Breast epithelium (tissue), 4 donors: ENCODE measurements at regions not wholly inside any gene's neighbourhood (a gene's known extent, or its start where the extent isn't known, plus 50 kb on each side); places are given as distances from the start of the nearest gene placed in this dataset.

Source experiments
- DNase-seq, 2 donors: peaks; one replicate each; pipeline ENCODE4 v3.0.0-alpha.2; 2019; ENCODE audit warnings: low spot score in 2 of 2
- H3K27ac ChIP-seq, 2 donors: fragments of 200-600 bp; sonication (generic) in 1 of 2; one replicate each; pipeline ENCODE4 v1.5.1; 2016 to 2019; ENCODE audit warnings: mild to moderate bottlenecking in 1 of 2
- H3K27me3 ChIP-seq, 2 donors: fragments of 200-600 bp; sonication (generic) in 1 of 2; one replicate each; pipeline versions ENCODE4 v1.5.1 to v1.6.0; 2017 to 2019; ENCODE audit warnings: control low read depth in 1 of 2, mild to moderate bottlenecking in 1 of 2
- H3K36me3 ChIP-seq: fragments of 200-600 bp; one replicate; pipeline ENCODE4 v1.5.1; 2019
- H3K4me1 ChIP-seq, 2 donors: fragments of 200-600 bp; sonication (generic); one replicate each; pipeline ENCODE4 v1.5.1; 2016 to 2019; ENCODE audit warnings: control low read depth in 1 of 2
- H3K4me3 ChIP-seq, 3 donors: fragments of 200-600 bp; sonication (generic); 1 replicate in 2 of 3; 2 replicates in 1 of 3; pipeline ENCODE4 v1.5.1; 2016 to 2019; ENCODE audit warnings: mild to moderate bottlenecking in 3 of 3, moderate library complexity in 2 of 3
- H3K9me3 ChIP-seq, 2 donors: fragments of 200-600 bp; sonication (generic) in 1 of 2; one replicate each; pipeline ENCODE4 v1.5.1; 2016 to 2019; ENCODE audit warnings: control low read depth in 1 of 2
- POLR2A ChIP-seq: fragments of 450-650 bp; IDR thresholded peaks from one replicate; pipeline ENCODE4 v1.6.1; 2016; ENCODE audit warnings: antibody characterized with exemption, mild to moderate bottlenecking, moderate library complexity
- POLR2AphosphoS5 ChIP-seq, 3 donors: sonication (generic); formaldehyde crosslinking; IDR thresholded peaks; one replicate each; pipeline ENCODE4 v1.6.1; 2017; ENCODE audit warnings: antibody characterized with exemption in 3 of 3
- intact Hi-C: fragments of 100-400 bp; cut with DNase I; formaldehyde crosslinking; loops from one replicate; pipeline ENCODE4 v1.15.1; 2023; ENCODE audit warnings: low total_unique reads
- TF ChIP-seq, protein P1 (sequence below), 3 donors: fragments of 450-650 bp; IDR thresholded peaks; one replicate each; pipeline ENCODE4 v1.5.1; 2016 to 2017; ENCODE audit warnings: antibody characterized with exemption in 3 of 3, mild to moderate bottlenecking in 3 of 3, moderate library complexity in 3 of 3

GRCh38 chr5:143638654-143639053 lies 173.3 kb upstream of the HMHB1 start:
- DNase-seq, result no peak
- H3K9me3 ChIP-seq, result no peaks in the 10 kb centered on the region
- no peaks in the 10 kb centered on the region for H3K27me3 ChIP-seq
- no peaks in the 10 kb centered on the region for H3K36me3 ChIP-seq
- TF ChIP-seq POLR2AphosphoS5 (IDR thresholded peaks at IDR 0.05), result no peak
- no peak for TF ChIP-seq POLR2A
- TF ChIP-seq, protein P1, sequence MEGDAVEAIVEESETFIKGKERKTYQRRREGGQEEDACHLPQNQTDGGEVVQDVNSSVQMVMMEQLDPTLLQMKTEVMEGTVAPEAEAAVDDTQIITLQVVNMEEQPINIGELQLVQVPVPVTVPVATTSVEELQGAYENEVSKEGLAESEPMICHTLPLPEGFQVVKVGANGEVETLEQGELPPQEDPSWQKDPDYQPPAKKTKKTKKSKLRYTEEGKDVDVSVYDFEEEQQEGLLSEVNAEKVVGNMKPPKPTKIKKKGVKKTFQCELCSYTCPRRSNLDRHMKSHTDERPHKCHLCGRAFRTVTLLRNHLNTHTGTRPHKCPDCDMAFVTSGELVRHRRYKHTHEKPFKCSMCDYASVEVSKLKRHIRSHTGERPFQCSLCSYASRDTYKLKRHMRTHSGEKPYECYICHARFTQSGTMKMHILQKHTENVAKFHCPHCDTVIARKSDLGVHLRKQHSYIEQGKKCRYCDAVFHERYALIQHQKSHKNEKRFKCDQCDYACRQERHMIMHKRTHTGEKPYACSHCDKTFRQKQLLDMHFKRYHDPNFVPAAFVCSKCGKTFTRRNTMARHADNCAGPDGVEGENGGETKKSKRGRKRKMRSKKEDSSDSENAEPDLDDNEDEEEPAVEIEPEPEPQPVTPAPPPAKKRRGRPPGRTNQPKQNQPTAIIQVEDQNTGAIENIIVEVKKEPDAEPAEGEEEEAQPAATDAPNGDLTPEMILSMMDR (IDR thresholded peaks at IDR 0.05), result no peak
- no peak overlapping the region for H3K27ac ChIP-seq
- intact Hi-C loops, result no loop called here
- H3K4me1 ChIP-seq, result no peaks in the 10 kb centered on the region
- no peak overlapping the region for H3K4me3 ChIP-seq

- Histone ChIP-seq H3K36me3 (no peaks in the 10 kb centered on the region), H3K27me3 (no peaks in the 10 kb centered on the region), H3K27ac (no peak overlapping the region), H3K4me1 (no peaks in the 10 kb centered on the region), H3K4me3 (no peak overlapping the region), H3K9me3 (no peaks in the 10 kb centered on the region)
- DNase-seq, result no peak
- intact Hi-C loops, result no loop called here
- TF ChIP-seq POLR2A, result no peak
- TF ChIP-seq, protein P1 (IDR thresholded peaks at IDR 0.05), result no peak
- TF ChIP-seq POLR2AphosphoS5 (IDR thresholded peaks at IDR 0.05), result no peak
These were observed 174.9 kb upstream of the HMHB1 start for GRCh38 chr5:143636931-143637528.

DNA sequence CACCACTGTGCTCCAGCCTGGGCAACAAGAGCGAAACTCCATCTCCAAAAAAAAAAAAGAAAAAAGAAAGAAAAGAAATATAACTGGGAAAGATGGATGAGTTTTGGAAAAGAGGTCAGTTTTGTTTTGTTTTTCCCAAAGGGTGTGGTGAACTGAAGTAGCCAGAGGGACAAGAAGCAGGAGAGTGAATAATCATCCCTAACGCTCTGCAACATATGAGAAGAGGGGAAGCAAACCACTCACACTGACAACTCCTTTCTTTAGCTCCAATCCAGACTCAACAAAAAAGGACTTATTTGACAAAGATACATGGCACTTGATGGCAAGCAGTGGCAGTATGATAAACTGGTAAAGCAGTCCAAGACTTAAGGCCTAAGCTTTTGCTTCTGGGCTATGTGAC lies 176.1 kb upstream of the HMHB1 start:
- Histone ChIP-seq H3K9me3 (no peaks in the 10 kb centered on the region), H3K36me3 (no peaks in the 10 kb centered on the region), H3K4me3 (no peak overlapping the region), H3K27ac (no peak overlapping the region), H3K27me3 (no peaks in the 10 kb centered on the region), H3K4me1 (no peaks in the 10 kb centered on the region)
- no peak for DNase-seq
- intact Hi-C loops, result no loop called here
- TF ChIP-seq, protein P1 (IDR thresholded peaks at IDR 0.05), result no peak
- TF ChIP-seq POLR2AphosphoS5 (IDR thresholded peaks at IDR 0.05) (no peak), POLR2A (no peak)

DNA sequence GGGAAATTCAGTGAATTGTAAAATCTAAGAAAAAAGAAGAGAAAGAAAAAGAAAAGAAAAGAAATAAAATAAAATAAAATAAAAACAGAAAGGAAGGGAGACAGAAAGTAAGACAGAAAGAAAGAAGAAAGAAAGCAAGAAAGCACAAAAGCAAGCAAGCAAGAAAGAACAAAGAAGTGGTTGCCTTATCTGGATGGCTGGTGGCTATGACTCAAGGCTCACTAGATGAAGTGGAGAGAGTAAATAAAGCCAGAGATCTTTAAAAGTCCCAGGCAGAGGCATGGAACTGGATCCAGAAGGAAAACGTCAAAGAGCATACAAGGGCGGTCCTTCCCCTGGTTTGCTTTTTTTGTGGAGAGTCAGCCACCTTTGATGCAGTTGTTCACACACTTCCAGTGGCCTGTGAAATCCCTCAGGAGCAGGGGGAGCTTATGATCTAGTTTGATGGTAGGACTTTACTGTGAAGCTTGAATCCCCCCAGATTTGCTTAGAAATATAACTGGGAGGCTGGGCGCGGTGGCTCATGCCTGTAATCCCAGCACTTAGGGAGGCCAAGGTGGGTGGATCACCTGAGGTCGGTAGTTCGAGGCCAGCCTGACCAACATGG lies 176.7 kb upstream of the HMHB1 start:
- Histone ChIP-seq H3K27ac (no peak overlapping the region), H3K4me3 (no peak overlapping the region), H3K9me3 (no peaks in the 10 kb centered on the region), H3K4me1 (no peaks in the 10 kb centered on the region), H3K36me3 (no peaks in the 10 kb centered on the region), H3K27me3 (no peaks in the 10 kb centered on the region)
- no peak for DNase-seq
- intact Hi-C loops, result no loop called here
- TF ChIP-seq POLR2A, result no peak
- TF ChIP-seq, protein P1 (IDR thresholded peaks at IDR 0.05), result no peak
- TF ChIP-seq POLR2AphosphoS5 (IDR thresholded peaks at IDR 0.05), result no peak

GRCh38 chr5:143634689-143635088 lies 177.3 kb upstream of the HMHB1 start:
- Histone ChIP-seq H3K27ac (no peak overlapping the region), H3K4me1 (no peaks in the 10 kb centered on the region), H3K27me3 (no peaks in the 10 kb centered on the region), H3K9me3 (no peaks in the 10 kb centered on the region), H3K36me3 (no peaks in the 10 kb centered on the region), H3K4me3 (no peak overlapping the region)
- no peak for DNase-seq
- intact Hi-C loops, result no loop called here
- TF ChIP-seq, protein P1 (IDR thresholded peaks at IDR 0.05), result no peak
- TF ChIP-seq POLR2AphosphoS5 (IDR thresholded peaks at IDR 0.05) (no peak), POLR2A (no peak)
